ENCODE measurements at regions not wholly inside any gene's neighbourhood (a gene's known extent, or its start where the extent isn't known, plus 50 kb on each side); places are given as distances from the start of the nearest gene placed in this dataset.

- no peak overlapping the region for H3K27ac ChIP-seq (ENCODE audit: low read depth, low read length)
- WGBS, 3 donors, result 58 to 74% (median 62%) methylated on average over 3 of the region's 3 CpGs
Measured at GRCh38 chr12:98073610-98074009, 441.8 kb upstream of the TMPO start.

GRCh38 chr12:98074286-98074685 lies 441.1 kb upstream of the TMPO start:
- WGBS, 3 donors, result 83 to 89% (median 84%) methylated on average over 2 of the region's 2 CpGs
- H3K27ac ChIP-seq (ENCODE audit: low read depth, low read length), result no peak overlapping the region

- WGBS, 3 donors, result 80 to 89% (median 85%) methylated on average over 5 of the region's 5 CpGs
Measured at GRCh38 chr12:98084391-98084790, 431.0 kb upstream of the TMPO start.

DNA sequence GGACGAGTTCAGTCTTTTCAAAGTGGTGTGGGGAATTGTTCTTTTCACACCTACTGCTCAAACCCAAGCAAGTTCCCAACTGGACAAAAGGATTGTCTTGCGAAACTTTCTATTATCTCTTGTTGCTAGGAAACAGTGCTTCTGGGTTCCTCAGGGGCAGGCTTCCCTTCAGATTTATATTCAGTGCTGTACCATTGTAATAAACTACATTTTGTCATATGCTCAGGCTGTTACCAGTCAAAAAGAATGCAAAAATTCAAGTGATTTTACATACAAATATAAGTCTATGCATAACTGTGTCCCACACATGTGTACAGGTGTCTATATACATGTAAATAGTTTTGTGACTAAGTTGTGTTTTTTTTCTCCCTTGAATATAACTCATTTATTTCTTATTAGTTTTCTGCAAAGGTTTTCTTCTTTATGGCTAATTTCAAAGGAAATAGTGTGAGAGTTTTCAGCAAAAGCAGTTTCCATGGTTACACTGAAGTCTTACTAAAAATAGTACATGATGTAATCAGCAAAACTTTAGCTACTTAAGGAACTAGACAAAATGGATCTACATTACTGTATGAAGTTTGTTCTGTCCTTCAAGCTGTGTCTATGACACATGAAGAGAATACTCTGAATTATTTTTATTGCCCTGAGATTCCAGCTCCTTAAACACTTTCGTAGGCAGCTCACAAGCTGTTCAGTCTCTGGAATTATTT lies 430.2 kb upstream of the TMPO start:
- WGBS, 3 donors, result 28 to 50% (median 30%) methylated on average over 3 of the region's 3 CpGs
- no peak overlapping the region for H3K27ac ChIP-seq (ENCODE audit: low read depth, low read length)

More at GRCh38 chr12:98084391-98084790, 431.0 kb upstream of the TMPO start:
- no peak overlapping the region for H3K27ac ChIP-seq (ENCODE audit: low read depth, low read length)

DNA sequence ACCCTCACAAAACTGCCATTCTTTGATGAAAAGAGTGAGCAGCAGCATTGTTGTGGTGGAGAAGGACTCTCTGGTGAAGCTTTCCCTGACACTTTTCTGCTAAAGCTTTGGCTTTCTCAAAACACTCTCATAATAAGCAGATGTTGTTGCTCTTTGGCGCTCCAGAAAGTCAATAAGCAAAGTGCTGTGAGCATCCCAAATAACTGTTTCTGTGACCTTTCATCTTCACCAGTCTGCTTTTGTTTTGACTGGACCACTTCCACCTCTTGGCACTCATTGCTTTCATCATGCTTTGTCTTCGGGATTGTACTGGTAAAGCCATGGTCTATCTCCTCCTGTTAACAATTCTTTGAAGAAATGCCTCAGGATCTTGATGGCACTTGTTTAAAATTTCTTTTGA lies 424.7 kb upstream of the TMPO start:
- WGBS, 3 donors, result 65 to 94% (median 86%) methylated on average over 2 of the region's 2 CpGs
- H3K27ac ChIP-seq (ENCODE audit: low read depth, low read length), result no peak overlapping the region

DNA sequence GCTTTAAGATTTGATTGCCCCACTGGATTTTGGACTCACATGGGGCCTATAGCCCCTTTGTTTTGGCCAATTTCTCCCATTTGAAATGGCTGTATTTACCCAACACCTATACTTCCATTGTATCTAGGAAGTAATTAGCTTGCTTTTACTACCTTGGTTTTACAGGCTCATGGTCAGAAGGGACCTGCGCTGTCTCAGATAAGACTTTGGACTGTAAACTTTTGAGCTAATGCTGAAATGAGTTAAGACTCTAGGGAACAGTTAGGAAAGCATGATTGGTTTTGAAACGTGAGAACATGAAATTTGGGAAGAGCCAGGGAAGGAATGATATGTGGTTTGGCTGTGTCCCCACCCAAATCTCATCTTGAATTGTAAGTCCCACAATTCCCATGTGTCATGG lies 419.0 kb upstream of the TMPO start:
- H3K27ac ChIP-seq (ENCODE audit: low read depth, low read length), result no peak overlapping the region
- 74 to 86% (median 82%) methylated on average over 2 of the region's 2 CpGs for WGBS, 3 donors

DNA sequence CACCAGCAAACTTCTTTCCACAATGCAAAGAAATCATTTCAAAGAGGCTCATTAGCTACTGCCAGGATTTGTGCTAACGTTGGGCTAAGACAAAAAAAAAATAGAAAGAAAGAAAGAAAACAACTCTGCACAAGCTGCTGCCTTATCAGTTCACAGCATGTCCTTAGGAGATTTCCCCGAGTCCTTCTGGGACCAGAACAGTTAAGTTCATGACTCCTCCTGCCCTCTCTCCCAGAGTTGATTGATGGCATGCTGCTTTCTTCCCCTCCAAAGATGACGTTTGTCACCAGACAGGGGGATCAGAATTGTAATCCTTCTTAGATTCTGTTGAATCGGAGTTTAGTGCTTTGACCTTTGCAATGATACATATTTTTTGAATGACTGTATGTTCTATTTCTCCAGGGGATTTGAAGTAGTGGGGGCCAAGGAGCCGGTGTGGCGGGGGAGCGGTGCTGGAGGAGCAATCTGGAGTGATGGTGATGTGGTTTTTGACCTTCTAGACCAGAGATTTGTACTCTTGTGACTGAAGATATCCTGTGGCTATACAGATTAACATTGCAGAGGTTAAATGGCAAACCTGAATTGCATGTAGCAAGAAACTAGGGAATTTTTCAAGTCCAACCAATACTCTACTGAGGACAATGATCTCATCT lies 409.2 kb upstream of the TMPO start:
- no peak overlapping the region for H3K27ac ChIP-seq (ENCODE audit: low read depth, low read length)
- 30 to 36% (median 34%) methylated on average over 7 of the region's 7 CpGs for WGBS, 3 donors

DNA sequence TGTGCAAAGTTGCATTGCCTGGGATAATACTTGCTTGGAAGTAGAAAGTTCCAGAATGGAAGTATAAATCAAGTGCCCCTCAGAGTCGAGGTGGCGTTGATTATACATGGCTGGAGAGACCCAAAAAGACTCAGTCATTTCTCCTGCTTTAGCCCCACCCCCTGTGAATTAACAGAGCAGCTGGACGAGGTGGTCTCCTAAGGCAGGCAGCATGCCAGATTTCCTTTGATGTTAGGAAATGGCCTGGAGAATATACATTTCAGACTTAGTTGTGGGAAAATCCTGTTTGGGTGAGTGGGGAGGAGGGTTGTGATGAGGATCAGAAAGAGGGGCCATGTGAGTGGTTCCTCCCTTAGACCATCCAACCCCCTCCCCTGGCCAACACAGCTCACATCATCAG lies 406.1 kb upstream of the TMPO start:
- 62 to 71% (median 69%) methylated on average over 3 of the region's 3 CpGs for WGBS, 3 donors
- H3K27ac ChIP-seq (ENCODE audit: low read depth, low read length), result no peak overlapping the region

DNA sequence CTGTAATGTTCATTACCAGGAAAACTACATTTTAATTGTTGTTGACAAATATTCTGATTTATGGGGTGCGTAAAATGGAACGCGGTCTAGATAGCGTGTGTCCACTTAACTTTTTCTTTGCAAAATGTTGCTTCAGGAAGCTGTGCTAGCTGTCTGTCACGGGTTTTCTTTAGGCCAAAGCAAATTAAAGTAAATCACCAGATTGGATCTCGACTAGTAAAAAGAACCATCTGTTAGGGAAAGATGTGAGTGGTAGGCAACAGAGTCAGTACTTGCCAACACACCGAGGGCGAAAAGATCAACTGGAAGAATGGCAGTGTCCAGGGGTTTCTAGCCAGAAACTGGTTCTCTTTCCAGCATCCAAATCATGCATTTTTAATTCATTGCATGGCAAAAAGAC lies 404.9 kb upstream of the TMPO start:
- WGBS, 3 donors, result 71 to 85% (median 80%) methylated on average over 8 of the region's 8 CpGs
- no peak overlapping the region for H3K27ac ChIP-seq (ENCODE audit: low read depth, low read length)

- no peak overlapping the region for H3K27ac ChIP-seq (ENCODE audit: low read depth, low read length)
- WGBS, 3 donors, result 75 to 92% (median 88%) methylated on average over 2 of the region's 2 CpGs
Measured at GRCh38 chr12:98113548-98113947, 401.8 kb upstream of the TMPO start.

DNA sequence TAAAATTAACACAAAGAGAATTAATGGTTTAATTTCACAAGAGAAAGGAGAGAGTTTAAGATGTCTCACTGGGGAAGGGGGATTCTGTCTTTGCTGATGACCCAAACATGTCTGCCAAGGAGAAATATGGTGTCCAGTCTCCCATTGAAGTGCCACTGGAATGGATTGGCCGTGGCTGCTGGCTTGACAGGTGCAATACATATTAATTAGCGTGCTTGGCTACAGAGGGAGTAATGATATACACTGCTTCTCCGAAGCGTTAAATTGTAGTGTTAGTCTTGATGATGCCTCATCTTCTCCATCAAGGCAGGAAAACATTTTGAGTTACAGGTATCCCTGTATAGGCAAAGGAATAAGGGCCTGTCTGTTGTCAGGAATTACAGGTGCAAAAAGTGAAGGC lies 393.4 kb upstream of the TMPO start:
- H3K27ac ChIP-seq (ENCODE audit: low read depth, low read length), result no peak overlapping the region
- WGBS, 3 donors, result 79 to 84% (median 80%) methylated on average over 4 of the region's 4 CpGs

- H3K27ac ChIP-seq (ENCODE audit: low read depth, low read length), result no peak overlapping the region
- 45 to 49% (median 46%) methylated on average over 3 of the region's 3 CpGs for WGBS, 3 donors
Measured at GRCh38 chr12:98123021-98123461, 392.3 kb upstream of the TMPO start.

GRCh38 chr12:98126637-98127335 lies 388.6 kb upstream of the TMPO start:
- H3K27ac ChIP-seq (ENCODE audit: low read depth, low read length), result no peak overlapping the region
- 23 to 34% (median 24%) methylated on average over 12 of the region's 12 CpGs for WGBS, 3 donors

DNA sequence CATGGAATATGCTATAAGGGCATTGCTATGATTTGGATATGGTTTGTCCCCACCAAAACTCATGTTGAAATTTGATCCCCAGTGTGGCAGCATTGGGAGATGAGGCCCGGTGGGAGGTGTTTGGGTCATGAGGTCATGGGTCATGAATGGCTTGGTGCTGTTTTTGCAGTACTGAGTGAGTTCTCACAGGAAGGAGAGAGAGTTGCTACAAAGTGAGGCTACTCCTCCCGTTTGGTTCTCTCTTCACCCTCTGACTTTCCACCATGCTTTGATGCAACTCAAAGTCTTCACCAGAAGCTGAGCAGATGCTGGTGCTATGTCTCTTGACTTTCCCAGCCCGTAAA lies 388.1 kb upstream of the TMPO start:
- 37 to 43% (median 41%) methylated on average over 3 of the region's 3 CpGs for WGBS, 3 donors
- no peak overlapping the region for H3K27ac ChIP-seq (ENCODE audit: low read depth, low read length)

DNA sequence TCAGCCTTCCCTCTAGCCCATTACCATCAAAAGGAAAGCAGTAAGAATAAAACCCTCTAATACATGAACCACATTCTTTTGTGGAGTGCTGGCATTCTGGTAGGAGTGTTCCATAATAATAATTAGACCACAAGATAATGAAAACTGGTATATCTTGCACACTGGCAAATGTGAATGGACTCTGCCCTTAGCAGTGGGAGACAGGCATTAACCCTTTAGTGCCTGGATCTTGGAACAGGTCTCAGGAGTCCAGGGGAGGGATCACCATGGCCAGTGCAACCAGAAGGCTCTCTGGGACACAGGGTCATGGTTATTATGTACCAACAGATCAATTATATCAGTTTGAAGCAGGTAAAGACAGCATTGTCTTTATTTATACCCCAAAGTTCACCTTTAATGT lies 387.5 kb upstream of the TMPO start:
- H3K27ac ChIP-seq (ENCODE audit: low read depth, low read length), result no peak overlapping the region

DNA sequence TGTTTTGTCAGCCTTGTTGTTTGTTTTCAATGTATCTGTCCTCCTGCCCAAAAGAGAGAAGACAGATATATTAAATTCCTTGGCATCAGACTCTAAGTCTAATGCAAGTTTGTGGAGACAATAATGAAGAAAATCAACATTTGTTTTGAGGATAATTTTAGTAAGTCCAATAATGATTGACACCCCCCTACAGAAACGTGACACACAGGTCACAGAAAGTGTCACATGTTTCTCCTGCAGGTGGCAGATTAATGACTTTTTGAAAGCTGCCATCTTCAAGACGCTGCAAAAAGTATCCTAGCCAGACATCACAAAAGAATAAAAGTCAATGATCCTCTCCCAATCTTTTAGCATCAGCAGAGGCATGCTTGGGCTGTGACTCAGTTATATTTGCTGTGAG lies 378.8 kb upstream of the TMPO start:
- 44 to 50% (median 45%) methylated on average over 2 of the region's 2 CpGs for WGBS, 3 donors
- H3K27ac ChIP-seq (ENCODE audit: low read depth, low read length), result no peak overlapping the region

DNA sequence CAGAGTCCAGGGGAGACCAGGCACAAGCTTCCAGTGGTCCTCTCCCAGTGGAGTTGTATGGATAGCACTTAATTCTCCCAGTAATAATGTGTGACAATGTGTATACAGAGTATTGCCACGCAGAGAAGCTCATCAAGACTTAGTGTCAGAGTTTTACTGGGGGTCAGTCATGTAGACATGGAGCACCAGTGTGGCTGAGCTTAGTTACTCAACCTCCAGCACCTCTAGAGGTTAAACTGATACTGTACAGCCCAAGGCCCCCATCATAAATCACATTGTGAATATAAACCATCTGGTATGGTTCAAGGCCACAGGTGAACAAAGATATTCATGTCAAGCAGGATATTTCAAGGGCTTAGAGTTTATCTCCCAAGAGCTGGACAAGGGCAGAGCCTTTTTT lies 378.1 kb upstream of the TMPO start:
- no peak overlapping the region for H3K27ac ChIP-seq (ENCODE audit: low read depth, low read length)
- 50 to 72% (median 70%) methylated on average over 1 of the region's 1 CpG for WGBS, 3 donors

GRCh38 chr12:98144953-98145352 lies 370.4 kb upstream of the TMPO start:
- H3K27ac ChIP-seq (ENCODE audit: low read depth, low read length), result no peak overlapping the region

- 74 to 85% (median 84%) methylated on average over 2 of the region's 2 CpGs for WGBS, 3 donors
- no peak overlapping the region for H3K27ac ChIP-seq (ENCODE audit: low read depth, low read length)
Measured at GRCh38 chr12:98146043-98146442, 369.3 kb upstream of the TMPO start.

DNA sequence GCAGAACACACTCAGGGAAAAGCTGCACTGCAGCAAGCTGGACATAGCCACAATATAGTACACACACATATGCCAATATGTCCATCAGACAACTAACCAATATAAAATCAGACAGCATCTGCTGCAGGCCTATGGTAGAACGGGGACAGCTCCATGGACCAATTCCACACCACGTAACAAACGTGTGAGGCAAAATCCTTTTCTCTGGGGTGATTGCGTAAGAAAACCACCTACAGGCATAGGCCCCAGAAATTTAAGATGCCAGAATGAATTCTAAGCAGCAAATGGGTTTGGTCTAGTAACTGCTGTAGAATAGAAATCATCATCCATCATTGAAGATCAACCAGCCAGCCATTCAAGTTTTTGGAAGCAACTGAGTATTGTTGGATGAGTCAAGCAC lies 368.9 kb upstream of the TMPO start:
- 67 to 90% (median 74%) methylated on average over 4 of the region's 4 CpGs for WGBS, 3 donors
- no peak overlapping the region for H3K27ac ChIP-seq (ENCODE audit: low read depth, low read length)
